H1 (cell line): ENCODE measurements at regions not wholly inside any gene's neighbourhood (a gene's known extent, or its start where the extent isn't known, plus 50 kb on each side); places are given as distances from the start of the nearest gene placed in this dataset.

Source experiments
- CTCF ChIA-PET: fragments of 300-600 bp; sonication (Branson Sonifier 250); formaldehyde crosslinking; loops from one replicate; lab custom pipeline; 2021; ENCODE audit not compliant: partially characterized antibody; lab: Charles Lee
- POLR2A ChIA-PET: fragments of 300-600 bp; sonication (Branson Sonifier 250); formaldehyde crosslinking; loops from one replicate; lab custom pipeline; 2021; ENCODE audit warnings: inconsistent platforms; ENCODE audit not compliant: partially characterized antibody; lab: Charles Lee
- DNase-seq, 2 experiments: peaks; one replicate each; pipeline versions ENCODE4 v3.0.0 to v3.0.0-alpha.2; 2010 to 2022; ENCODE audit warnings: low spot score in 2 of 2, low read depth in 1 of 2, mixed read lengths in 1 of 2
- FAIRE-seq: peaks from 2 replicates; lab custom pipeline; 2011; peaks lifted over from hg19 to GRCh38; lab: Jason Lieb, UNC
- H2AFZ ChIP-seq: 2 replicates; pipeline ENCODE4 v1.8.1; 2012; ENCODE audit warnings: low read length, inconsistent platforms
- H2AK5ac ChIP-seq: 2 replicates; pipeline ENCODE4 v1.6.1; 2013; ENCODE audit warnings: low read depth, low read length
- H2BK120ac ChIP-seq: replicated peaks from 2 replicates; pipeline ENCODE3; 2013; ENCODE audit warnings: low read depth, low read length, inconsistent platforms
- H2BK12ac ChIP-seq: 2 replicates; pipeline ENCODE4 v1.6.1; 2013; ENCODE audit warnings: low read depth, low read length
- H2BK15ac ChIP-seq: 2 replicates; pipeline ENCODE4 v1.6.1; 2013; ENCODE audit warnings: low read length
- H2BK20ac ChIP-seq: 2 replicates; pipeline ENCODE4 v1.6.1; 2013; ENCODE audit warnings: low read length
- H2BK5ac ChIP-seq: 2 replicates; pipeline ENCODE4 v1.6.1; 2013; ENCODE audit warnings: low read depth, low read length
- H3K14ac ChIP-seq: 2 replicates; pipeline ENCODE4 v1.6.1; 2013; ENCODE audit warnings: inconsistent platforms; ENCODE audit not compliant: insufficient read length
- H3K18ac ChIP-seq: 2 replicates; pipeline ENCODE4 v1.6.1; 2013; ENCODE audit warnings: low read length; ENCODE audit errors: extremely low read depth
- H3K23ac ChIP-seq: 2 replicates; pipeline ENCODE4 v1.6.1; 2013; ENCODE audit warnings: inconsistent platforms; ENCODE audit not compliant: insufficient read length
- H3K23me2 ChIP-seq: 2 replicates; pipeline ENCODE4 v1.6.1; 2013; ENCODE audit warnings: low read depth, low read length
- H3K27ac ChIP-seq: 2 replicates; pipeline ENCODE4 v1.6.1; 2011; ENCODE audit warnings: low read depth, low read length, inconsistent platforms
- H3K27me3 ChIP-seq, 4 experiments: replicated peaks in 1 of 4; 1 replicate in 1 of 4; 2 replicates in 3 of 4; pipeline versions ENCODE4 v1.6.1 to v1.8.1; 2011 to 2013; ENCODE audit warnings: low read length in 3 of 4, mild to moderate bottlenecking in 3 of 4, inconsistent platforms in 2 of 4, mixed read lengths in 2 of 4, moderate library complexity in 1 of 4; ENCODE audit not compliant: control insufficient read depth in 3 of 4, insufficient read depth in 3 of 4; ENCODE audit errors: extremely low read depth in 1 of 4
- H3K36me3 ChIP-seq, 4 experiments: 2 replicates each; pipeline versions ENCODE4 v1.6.1 to v1.8.1; 2011 to 2013; ENCODE audit warnings: mild to moderate bottlenecking in 4 of 4, low read length in 3 of 4, moderate library complexity in 2 of 4, control low read depth in 1 of 4, inconsistent platforms in 1 of 4; ENCODE audit not compliant: insufficient read depth in 4 of 4, control insufficient read depth in 2 of 4
- H3K4ac ChIP-seq: replicated peaks from 2 replicates; pipeline ENCODE3; 2013; ENCODE audit warnings: low read length, low read depth, mixed read lengths, inconsistent platforms; ENCODE audit not compliant: insufficient read length
- H3K4me1 ChIP-seq, 4 experiments: replicated peaks in 1 of 4; 1 replicate in 1 of 4; 2 replicates in 3 of 4; pipeline versions ENCODE4 v1.6.1 to v1.8.1; 2011 to 2013; ENCODE audit warnings: low read length in 3 of 4, inconsistent platforms in 2 of 4, mixed read lengths in 1 of 4; ENCODE audit not compliant: insufficient read depth in 4 of 4, control insufficient read depth in 3 of 4
- H3K4me2 ChIP-seq, 2 experiments: 2 replicates each; pipeline versions ENCODE4 v1.6.1 to v1.8.1; 2011 to 2013; ENCODE audit warnings: low read depth in 2 of 2, low read length in 2 of 2, control low read depth in 1 of 2, inconsistent platforms in 1 of 2, mild to moderate bottlenecking in 1 of 2; ENCODE audit not compliant: insufficient read depth in 1 of 2
- H3K4me3 ChIP-seq, 4 experiments: fragments of 200-600, 300-600 bp in 1 of 4; sonication (generic), shearing (Covaris generic), sonication (Bioruptor Twin) in 1 of 4; 2 replicates each; pipeline versions ENCODE4 v1.5.1 to v1.8.1; 2011 to 2016; ENCODE audit warnings: low read length in 4 of 4, low read depth in 3 of 4, control low read depth in 2 of 4, inconsistent platforms in 2 of 4, mild to moderate bottlenecking in 2 of 4, mixed read lengths in 1 of 4, moderate library complexity in 1 of 4; ENCODE audit not compliant: insufficient read depth in 2 of 4; ENCODE audit errors: extremely low read depth in 1 of 4
- H3K56ac ChIP-seq: replicated peaks from 2 replicates; pipeline ENCODE3; 2013; ENCODE audit warnings: low read depth, mild to moderate bottlenecking, mixed read lengths, low read length, inconsistent platforms; ENCODE audit not compliant: insufficient read length
- H3K79me1 ChIP-seq: 2 replicates; pipeline ENCODE4 v1.6.1; 2013; ENCODE audit warnings: low read depth, low read length, control low read depth
- H3K79me2 ChIP-seq, 2 experiments: 2 replicates each; pipeline versions ENCODE4 v1.6.1 to v1.8.1; 2012 to 2013; ENCODE audit warnings: low read length in 2 of 2, mild to moderate bottlenecking in 2 of 2, inconsistent platforms in 1 of 2; ENCODE audit not compliant: insufficient read depth in 2 of 2, control insufficient read depth in 1 of 2
- H3K9ac ChIP-seq, 4 experiments: replicated peaks in 1 of 4; 1 replicate in 1 of 4; 2 replicates in 3 of 4; pipeline versions ENCODE4 v1.6.1 to v1.8.1; 2011 to 2013; ENCODE audit warnings: low read depth in 3 of 4, low read length in 3 of 4, control low read depth in 2 of 4, mild to moderate bottlenecking in 2 of 4, moderate library complexity in 2 of 4, inconsistent platforms in 1 of 4; ENCODE audit errors: extremely low read depth in 1 of 4
- H3K9me3 ChIP-seq, 2 experiments: 2 replicates each; pipeline versions ENCODE4 v1.6.1 to v1.8.1; 2012 to 2013; ENCODE audit warnings: mild to moderate bottlenecking in 2 of 2, moderate library complexity in 2 of 2, control low read depth in 1 of 2, inconsistent platforms in 1 of 2, low read depth in 1 of 2, low read length in 1 of 2, mixed read lengths in 1 of 2; ENCODE audit not compliant: insufficient read depth in 2 of 2
- H4K20me1 ChIP-seq, 2 experiments: replicated peaks in 1 of 2; 2 replicates each; pipeline versions ENCODE3 to v1.8.1; 2011 to 2013; ENCODE audit warnings: inconsistent platforms in 2 of 2, low read length in 2 of 2, mild to moderate bottlenecking in 1 of 2; ENCODE audit not compliant: insufficient read depth in 2 of 2, control insufficient read depth in 1 of 2
- H4K5ac ChIP-seq: 2 replicates; pipeline ENCODE4 v1.6.1; 2013; ENCODE audit warnings: low read length, low read depth, mixed read lengths, inconsistent platforms; ENCODE audit not compliant: insufficient read length
- H4K8ac ChIP-seq: 2 replicates; pipeline ENCODE4 v1.8.0; 2013; ENCODE audit warnings: mild to moderate bottlenecking, moderate library complexity, low read length, inconsistent platforms; ENCODE audit not compliant: insufficient read depth; ENCODE audit errors: extremely low read depth
- H4K91ac ChIP-seq: replicated peaks from 2 replicates; pipeline ENCODE3; 2013; ENCODE audit warnings: low read length, mixed read lengths, inconsistent platforms; ENCODE audit not compliant: insufficient read length
- ATF2 ChIP-seq: IDR thresholded peaks from 2 replicates; pipeline ENCODE4 v1.6.1; 2012; ENCODE audit warnings: low read length, inconsistent platforms
- KDM4A ChIP-seq: IDR thresholded peaks from one replicate; pipeline ENCODE4 v1.7.1; 2012; ENCODE audit warnings: low read depth, mild to moderate bottlenecking, moderate library complexity, low read length, inconsistent platforms; ENCODE audit not compliant: severe bottlenecking
- ZNF274 ChIP-seq: IDR thresholded peaks from 2 replicates; pipeline ENCODE4 v1.7.0; 2012; ENCODE audit warnings: low read length, borderline replicate concordance; ENCODE audit errors: extremely low read depth
- whole genome bisulfite sequencing, 2 experiments: shearing (Covaris generic) in 1 of 2; methylation state at CpG; one replicate each; pipeline versions ENCODE4 v1.1.6 to v1.1.7; 2013 to 2015; ENCODE audit warnings: low lambda C conversion rate in 2 of 2, mixed read lengths in 2 of 2, inconsistent platforms in 1 of 2, low coverage in 1 of 2, missing lambda C conversion rate in 1 of 2; ENCODE audit not compliant: insufficient replicate concordance in 2 of 2, insufficient coverage in 1 of 2, insufficient read length in 1 of 2; ENCODE audit errors: extremely low coverage in 1 of 2, missing lambda C conversion rate in 1 of 2; 5-methylcytosine and 5-hydroxymethylcytosine counted together

DNA sequence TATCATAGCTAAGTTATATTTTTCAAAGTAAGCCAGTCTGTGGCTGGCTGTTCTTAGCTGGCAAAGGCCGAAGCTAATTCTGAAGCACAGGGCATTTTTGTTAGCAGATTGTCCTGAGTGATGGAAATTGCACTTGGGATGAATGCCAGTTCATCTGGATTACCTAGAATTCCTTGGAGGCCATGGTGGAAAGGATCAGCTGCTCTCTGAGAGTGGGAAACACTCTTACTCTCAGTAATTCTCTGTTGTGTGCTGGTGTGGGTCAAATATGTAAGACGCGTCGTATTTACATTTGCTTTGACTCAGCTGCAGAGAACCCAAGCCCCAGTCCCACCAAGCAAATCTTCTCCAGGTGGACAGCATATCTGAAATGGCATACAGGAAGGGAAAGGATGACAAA lies 60.7 kb upstream of the C1QTNF9B start:
- Histone ChIP-seq H4K91ac (no peak overlapping the region), H3K23me2 (no peaks in the 10 kb centered on the region), H3K9ac (no peak overlapping the region), H4K8ac (no peak overlapping the region), H4K5ac (no peak overlapping the region), H3K27me3 (no peaks in the 10 kb centered on the region), H3K14ac (no peak overlapping the region), H2BK12ac (no peak overlapping the region), H2BK5ac (no peak overlapping the region), H3K4me3 (no peak overlapping the region), H3K79me2 (no peaks in the 10 kb centered on the region), H2BK120ac (no peak overlapping the region), H3K23ac (no peak overlapping the region), H3K56ac (no peak overlapping the region), H2AK5ac (no peak overlapping the region), H4K20me1 (no peaks in the 10 kb centered on the region), H3K18ac (no peak overlapping the region), H3K4me2 (no peak overlapping the region), H3K4me1 (no peaks in the 10 kb centered on the region), H2BK15ac (no peak overlapping the region), H3K4ac (no peak overlapping the region), H3K27ac (no peak overlapping the region), H3K79me1 (no peaks in the 10 kb centered on the region), H3K9me3 (no peaks in the 10 kb centered on the region), H2BK20ac (no peak overlapping the region), H2AFZ (no peak overlapping the region), H3K36me3 (no peaks in the 10 kb centered on the region)
- 81% methylated on average over 3 of the region's 4 CpGs; no CpG with 5 or more reads in 1 of the 2 experiments for WGBS, 2 experiments
- DNase-seq, result no peak
- no peak for FAIRE-seq
- POLR2A ChIA-PET, result no interaction called here
- TF ChIP-seq KDM4A (no peak), ZNF274 (no peak), ATF2 (no peak)
- CTCF ChIA-PET, result interaction anchor here (0.5 to 6.0 kb wide), 9 partner anchors 8 to 271 kb away, joined by 3 to 60 read pairs (median 6); no protein-coding TSS in a partner anchor
